OCI-LY1 (cell line): ENCODE measurements at regions not wholly inside any gene's neighbourhood (a gene's known extent, or its start where the extent isn't known, plus 50 kb on each side); places are given as distances from the start of the nearest gene placed in this dataset.

ENCODE experiments used
- H2AFZ ChIP-seq: fragments of 200-600 bp; sonication (generic), shearing (Covaris generic); 2 replicates; pipeline ENCODE4 v1.6.0; 2014; ENCODE audit warnings: antibody characterized with exemption, mild to moderate bottlenecking, low read length
- H3F3A ChIP-seq: fragments of 200-600 bp; sonication (generic), shearing (Covaris generic); 2 replicates; pipeline ENCODE4 v1.6.0; 2014; ENCODE audit warnings: mild to moderate bottlenecking, antibody characterized with exemption, low read length, moderate library complexity; ENCODE audit not compliant: insufficient read depth
- H3K27ac ChIP-seq: fragments of 200-600 bp; sonication (generic); 2 replicates; pipeline ENCODE4 v1.5.1; 2014; ENCODE audit warnings: low read length, mixed run types, mild to moderate bottlenecking, low read depth; ENCODE audit not compliant: poor library complexity, severe bottlenecking
- H3K27me3 ChIP-seq: fragments of 200-600 bp; sonication (generic); 2 replicates; pipeline ENCODE4 v1.6.0; 2014; ENCODE audit warnings: antibody characterized with exemption, mild to moderate bottlenecking, low read length, moderate library complexity; ENCODE audit not compliant: insufficient read depth
- H3K36me3 ChIP-seq: fragments of 200-600 bp; sonication (generic); 2 replicates; pipeline ENCODE4 v1.6.1; 2014; ENCODE audit warnings: mild to moderate bottlenecking, antibody characterized with exemption, low read length, moderate library complexity, mixed read lengths; ENCODE audit not compliant: insufficient read depth
- H3K4me1 ChIP-seq: fragments of 200-600 bp; sonication (generic); 2 replicates; pipeline ENCODE4 v1.5.1; 2014; ENCODE audit warnings: mild to moderate bottlenecking, low read length, moderate library complexity; ENCODE audit not compliant: insufficient read depth, severe bottlenecking
- H3K4me2 ChIP-seq: fragments of 200-600 bp; sonication (generic), shearing (Covaris generic); 2 replicates; pipeline ENCODE4 v1.6.1; 2014; ENCODE audit warnings: low read length
- H3K4me3 ChIP-seq: fragments of 200-600 bp; sonication (generic); 2 replicates; pipeline ENCODE4 v1.5.1; 2014; ENCODE audit warnings: low read length, low read depth, mild to moderate bottlenecking, mixed read lengths; ENCODE audit not compliant: poor library complexity, severe bottlenecking
- H3K79me2 ChIP-seq: fragments of 200-600 bp; shearing (Covaris generic); 2 replicates; pipeline ENCODE4 v1.6.1; 2016; ENCODE audit warnings: mixed run types, low read length, mixed read lengths; ENCODE audit not compliant: insufficient read depth
- H3K9ac ChIP-seq: fragments of 200-600 bp; sonication (generic), shearing (Covaris generic); 2 replicates; pipeline ENCODE4 v1.6.1; 2014; ENCODE audit warnings: mild to moderate bottlenecking, low read length, mixed read lengths
- H3K9me2 ChIP-seq: fragments of 200-600 bp; sonication (generic), shearing (Covaris generic); 2 replicates; pipeline ENCODE4 v1.6.1; 2014; ENCODE audit warnings: low read depth, mild to moderate bottlenecking, low read length, mixed read lengths
- H3K9me3 ChIP-seq: fragments of 200-600 bp; shearing (Covaris generic); 2 replicates; pipeline ENCODE4 v1.6.1; 2014; ENCODE audit warnings: low read length, mixed read lengths
- H4K20me1 ChIP-seq: fragments of 200-600 bp; sonication (generic), shearing (Covaris generic); 2 replicates; pipeline ENCODE4 v1.6.0; 2016; ENCODE audit warnings: mild to moderate bottlenecking, low read length; ENCODE audit not compliant: insufficient read depth
- CTCF ChIP-seq: fragments of 200-600 bp; sonication (generic), shearing (Covaris generic); IDR thresholded peaks from 2 replicates; pipeline ENCODE4 v1.5.1; 2017; ENCODE audit warnings: mild to moderate bottlenecking, antibody characterized with exemption, low read length, moderate library complexity, mixed read lengths
- EZH2 ChIP-seq: fragments of 200-600 bp; sonication (generic), shearing (Covaris generic); IDR thresholded peaks from 2 replicates; pipeline ENCODE4 v1.8.0; 2017; ENCODE audit warnings: borderline replicate concordance, mixed run types, mild to moderate bottlenecking, antibody characterized with exemption, low read length, moderate library complexity, mixed read lengths

GRCh38 chr21:19244502-19245187, 841.1 kb upstream of the TMPRSS15 start:
- no peaks in the 10 kb centered on the region for H3K4me1 ChIP-seq
- H3K9me2 ChIP-seq = no peaks in the 10 kb centered on the region
- no peaks in the 10 kb centered on the region for H3K79me2 ChIP-seq
- no peaks in the 10 kb centered on the region for H3K27me3 ChIP-seq
- TF ChIP-seq CTCF = no peak
- TF ChIP-seq EZH2 = no peak
- H3K27ac ChIP-seq = no peak overlapping the region
- no peaks in the 10 kb centered on the region for H3K9me3 ChIP-seq
- H3F3A ChIP-seq = no peaks in the 10 kb centered on the region
- no peak overlapping the region for H2AFZ ChIP-seq
- no peaks in the 10 kb centered on the region for H4K20me1 ChIP-seq
- no peak overlapping the region for H3K4me3 ChIP-seq
- H3K4me2 ChIP-seq = no peak overlapping the region
- H3K36me3 ChIP-seq = no peaks in the 10 kb centered on the region
- H3K9ac ChIP-seq = no peak overlapping the region

- TF ChIP-seq CTCF (no peak), EZH2 (no peak)
- H3K4me2 ChIP-seq = no peak overlapping the region
Measured at GRCh38 chr21:19245188-19245580, 841.6 kb upstream of the TMPRSS15 start.

GRCh38 chr21:19246018-19246417, 842.4 kb upstream of the TMPRSS15 start:
- Histone ChIP-seq H3F3A (no peaks in the 10 kb centered on the region), H3K9me2 (no peaks in the 10 kb centered on the region), H3K4me1 (no peaks in the 10 kb centered on the region), H3K9ac (no peak overlapping the region), H3K27ac (no peak overlapping the region), H3K79me2 (no peaks in the 10 kb centered on the region), H4K20me1 (no peaks in the 10 kb centered on the region), H3K36me3 (no peaks in the 10 kb centered on the region), H3K9me3 (no peaks in the 10 kb centered on the region), H2AFZ (no peak overlapping the region), H3K4me2 (no peak overlapping the region), H3K4me3 (no peak overlapping the region), H3K27me3 (no peaks in the 10 kb centered on the region)
- TF ChIP-seq EZH2 (no peak), CTCF (no peak)

More at GRCh38 chr21:19245188-19245580, 841.6 kb upstream of the TMPRSS15 start:
- no peaks in the 10 kb centered on the region for H3K36me3 ChIP-seq
- H3K9me2 ChIP-seq = no peaks in the 10 kb centered on the region
- H3F3A ChIP-seq = no peaks in the 10 kb centered on the region
- no peak overlapping the region for H3K27ac ChIP-seq
- no peak overlapping the region for H3K9ac ChIP-seq
- no peaks in the 10 kb centered on the region for H3K27me3 ChIP-seq
- H3K79me2 ChIP-seq = no peaks in the 10 kb centered on the region
- H3K4me1 ChIP-seq = no peaks in the 10 kb centered on the region
- H3K9me3 ChIP-seq = no peaks in the 10 kb centered on the region
- H2AFZ ChIP-seq = no peak overlapping the region
- H4K20me1 ChIP-seq = no peaks in the 10 kb centered on the region
- H3K4me3 ChIP-seq = no peak overlapping the region
